Neutrophil (primary cell): ENCODE measurements at regions not wholly inside any gene's neighbourhood (a gene's known extent, or its start where the extent isn't known, plus 50 kb on each side); places are given as distances from the start of the nearest gene placed in this dataset.

ENCODE experiments used
- H3K27ac ChIP-seq: fragments of 200-600 bp; sonication (generic); 2 replicates; pipeline ENCODE4 v1.5.1; 2016; ENCODE audit warnings: mild to moderate bottlenecking, moderate library complexity
- H3K27me3 ChIP-seq: fragments of 200-600 bp; sonication (generic); 2 replicates; pipeline ENCODE4 v1.6.0; 2016; ENCODE audit warnings: mild to moderate bottlenecking
- H3K36me3 ChIP-seq: fragments of 200-600 bp; sonication (generic); 2 replicates; pipeline ENCODE4 v1.5.1; 2017
- H3K4me1 ChIP-seq, 2 experiments: fragments of 200-600 bp in 1 of 2; sonication (generic) in 1 of 2; 1 replicate in 1 of 2; 2 replicates in 1 of 2; pipeline versions ENCODE4 v1.5.1 to v1.6.1; 2013 to 2016; ENCODE audit warnings: low read depth in 1 of 2, low read length in 1 of 2, mild to moderate bottlenecking in 1 of 2, moderate library complexity in 1 of 2; ENCODE audit not compliant: control insufficient read depth in 1 of 2, insufficient read depth in 1 of 2
- H3K4me3 ChIP-seq, 2 experiments: fragments of 200-600 bp in 1 of 2; sonication (generic) in 1 of 2; 1 replicate in 1 of 2; 2 replicates in 1 of 2; pipeline ENCODE4 v1.5.1; 2013 to 2016; ENCODE audit warnings: low read depth in 1 of 2, low read length in 1 of 2, mild to moderate bottlenecking in 1 of 2, moderate library complexity in 1 of 2
- H3K9me3 ChIP-seq: fragments of 200-600 bp; sonication (generic); 2 replicates; pipeline ENCODE4 v1.5.1; 2016
- TF ChIP-seq, protein P1 (sequence below): fragments of 200-600 bp; sonication (generic); IDR thresholded peaks from 2 replicates; pipeline ENCODE4 v1.5.1; 2016; ENCODE audit warnings: antibody characterized with exemption

DNA sequence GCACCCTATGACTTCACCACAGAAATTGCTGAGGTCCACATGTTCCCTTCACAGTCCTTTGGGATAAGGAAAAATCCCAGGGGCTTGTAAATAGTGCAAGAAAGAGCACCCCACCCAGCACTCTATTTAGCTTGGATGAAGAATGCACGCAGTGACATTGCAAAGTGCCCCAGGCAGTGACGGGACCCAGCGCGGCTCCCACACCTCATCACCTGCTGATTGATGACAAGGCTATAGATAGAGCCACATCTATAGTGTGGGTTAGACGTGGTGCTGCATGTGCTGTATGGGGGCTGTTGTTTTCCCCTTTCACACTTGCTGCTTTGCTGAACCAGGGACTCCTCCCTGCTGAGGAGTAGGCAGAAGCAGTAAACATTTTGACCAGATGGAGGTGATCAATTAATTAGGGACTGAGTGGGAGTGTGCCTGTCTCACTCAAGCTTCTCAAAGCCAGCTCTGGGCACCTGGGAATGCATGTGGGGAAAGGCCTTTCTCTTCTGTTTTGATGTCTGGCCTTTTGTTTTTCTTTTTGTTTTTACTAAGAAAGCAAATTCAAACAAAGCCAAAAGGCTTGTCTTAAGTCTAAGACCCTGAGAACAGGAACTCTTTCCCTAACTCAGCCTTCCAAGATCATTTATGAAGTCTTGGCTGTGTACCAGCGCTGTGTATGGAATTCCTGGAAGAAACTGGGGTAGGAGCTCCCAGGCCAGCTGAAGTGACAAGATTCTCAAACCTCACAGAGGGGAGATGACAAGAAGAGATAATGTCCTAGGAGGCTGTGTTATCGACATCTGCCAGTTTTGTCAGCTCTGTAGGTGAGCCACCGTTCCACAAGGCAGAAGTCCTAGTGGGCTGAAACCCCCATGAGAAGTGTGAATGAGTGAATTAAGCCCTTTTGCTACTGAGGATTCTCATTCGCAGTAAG lies 219.7 kb downstream of the BARX2 start:
- Histone ChIP-seq H3K4me1 (no peaks in the 10 kb centered on the region), H3K27me3 (no peaks in the 10 kb centered on the region), H3K4me3 (no peak overlapping the region), H3K9me3 (no peaks in the 10 kb centered on the region), H3K36me3 (no peaks in the 10 kb centered on the region), H3K27ac (no peak overlapping the region)
- TF ChIP-seq, protein P1, sequence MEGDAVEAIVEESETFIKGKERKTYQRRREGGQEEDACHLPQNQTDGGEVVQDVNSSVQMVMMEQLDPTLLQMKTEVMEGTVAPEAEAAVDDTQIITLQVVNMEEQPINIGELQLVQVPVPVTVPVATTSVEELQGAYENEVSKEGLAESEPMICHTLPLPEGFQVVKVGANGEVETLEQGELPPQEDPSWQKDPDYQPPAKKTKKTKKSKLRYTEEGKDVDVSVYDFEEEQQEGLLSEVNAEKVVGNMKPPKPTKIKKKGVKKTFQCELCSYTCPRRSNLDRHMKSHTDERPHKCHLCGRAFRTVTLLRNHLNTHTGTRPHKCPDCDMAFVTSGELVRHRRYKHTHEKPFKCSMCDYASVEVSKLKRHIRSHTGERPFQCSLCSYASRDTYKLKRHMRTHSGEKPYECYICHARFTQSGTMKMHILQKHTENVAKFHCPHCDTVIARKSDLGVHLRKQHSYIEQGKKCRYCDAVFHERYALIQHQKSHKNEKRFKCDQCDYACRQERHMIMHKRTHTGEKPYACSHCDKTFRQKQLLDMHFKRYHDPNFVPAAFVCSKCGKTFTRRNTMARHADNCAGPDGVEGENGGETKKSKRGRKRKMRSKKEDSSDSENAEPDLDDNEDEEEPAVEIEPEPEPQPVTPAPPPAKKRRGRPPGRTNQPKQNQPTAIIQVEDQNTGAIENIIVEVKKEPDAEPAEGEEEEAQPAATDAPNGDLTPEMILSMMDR: no peak

DNA sequence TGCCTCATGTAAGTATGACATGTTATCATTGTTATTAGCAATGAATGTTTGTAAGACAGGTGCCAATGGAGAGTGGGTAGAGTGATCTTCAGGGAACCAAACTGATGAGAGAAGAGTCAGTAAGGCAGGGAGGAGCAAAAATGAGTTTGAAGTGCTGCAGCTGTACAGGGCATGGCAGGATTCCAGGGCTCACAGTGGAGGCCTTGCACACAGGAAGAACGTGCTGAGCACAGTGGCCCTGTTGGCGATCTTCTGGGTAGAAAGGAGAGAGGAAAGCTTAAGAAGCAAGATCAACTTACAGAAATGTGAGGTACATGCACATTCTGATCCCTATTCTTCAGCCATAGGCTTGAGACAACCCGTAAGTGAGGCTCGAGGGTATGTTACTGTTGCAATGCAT lies 219.3 kb upstream of the TMEM45B start:
- Histone ChIP-seq H3K36me3 (no peaks in the 10 kb centered on the region), H3K27me3 (no peaks in the 10 kb centered on the region), H3K27ac (no peak overlapping the region), H3K4me1 (no peaks in the 10 kb centered on the region), H3K4me3 (no peak overlapping the region), H3K9me3 (no peaks in the 10 kb centered on the region)
- TF ChIP-seq, protein P1: no peak

DNA sequence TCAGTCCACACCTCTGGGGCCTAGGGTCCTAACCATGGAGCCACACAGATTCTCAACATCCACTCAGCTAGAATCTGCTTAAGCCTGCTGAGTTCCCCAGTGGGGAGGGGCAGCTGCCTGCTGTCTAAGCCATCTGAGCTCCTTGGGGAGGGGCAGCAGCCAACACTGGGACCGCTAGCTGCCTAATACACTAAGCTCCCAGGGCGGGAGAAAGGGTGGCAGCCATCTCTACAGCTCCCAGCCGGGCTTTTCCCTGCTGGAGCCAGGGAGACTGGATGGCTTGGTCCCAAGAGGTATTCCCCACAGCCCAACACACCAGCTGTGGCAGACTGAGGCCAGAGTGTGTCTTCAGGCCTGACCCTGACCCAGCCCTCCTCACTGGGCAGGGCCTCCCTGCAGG lies 217.3 kb upstream of the TMEM45B start:
- H3K9me3 ChIP-seq: no peaks in the 10 kb centered on the region
- H3K27me3 ChIP-seq: no peaks in the 10 kb centered on the region
- no peaks in the 10 kb centered on the region for H3K36me3 ChIP-seq
- TF ChIP-seq, protein P1: no peak
- no peak overlapping the region for H3K27ac ChIP-seq
- H3K4me1 ChIP-seq: no peaks in the 10 kb centered on the region
- no peak overlapping the region for H3K4me3 ChIP-seq

DNA sequence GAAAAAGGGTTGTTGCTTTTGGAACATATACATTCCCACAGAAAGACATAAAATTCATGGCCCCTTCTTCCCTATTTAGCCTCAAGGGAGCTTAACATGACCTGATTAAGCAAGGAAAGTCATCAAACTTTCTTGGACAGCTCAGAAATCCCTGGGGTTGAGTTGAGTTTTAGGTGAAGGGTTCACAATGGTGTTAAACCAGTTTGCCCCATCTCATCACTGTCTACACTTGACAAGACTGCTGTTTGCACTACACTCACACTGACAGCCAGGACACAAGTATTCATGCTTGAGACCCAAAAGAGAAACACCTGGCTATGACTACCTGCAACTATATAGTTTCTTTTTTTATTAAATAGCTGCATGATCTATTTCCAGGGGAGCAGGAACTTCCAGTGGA lies 209.8 kb upstream of the TMEM45B start:
- H3K36me3 ChIP-seq: no peaks in the 10 kb centered on the region
- no peaks in the 10 kb centered on the region for H3K4me1 ChIP-seq
- H3K9me3 ChIP-seq: no peaks in the 10 kb centered on the region
- no peak overlapping the region for H3K4me3 ChIP-seq
- TF ChIP-seq, protein P1: no peak
- H3K27ac ChIP-seq: no peak overlapping the region
- no peaks in the 10 kb centered on the region for H3K27me3 ChIP-seq

DNA sequence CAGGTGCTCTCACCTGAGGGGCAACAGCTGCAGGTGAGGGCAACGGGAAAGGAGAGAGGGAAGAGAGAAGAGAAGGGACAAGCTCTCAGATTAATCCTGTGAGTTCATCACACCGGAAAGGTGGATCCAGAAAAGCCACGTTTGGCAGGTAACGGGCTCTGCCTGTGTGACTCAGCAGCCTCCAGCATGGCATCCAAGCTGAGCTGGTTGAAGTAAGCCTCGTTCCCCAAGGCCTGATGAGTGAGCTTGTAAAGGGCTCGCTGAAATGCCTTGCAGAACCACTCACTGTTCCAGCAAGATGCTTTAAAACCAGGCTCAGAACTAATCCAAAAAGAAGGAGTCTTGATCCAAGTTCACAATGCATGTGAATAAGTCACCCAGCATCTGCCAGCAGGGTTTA lies 206.9 kb upstream of the TMEM45B start:
- no peaks in the 10 kb centered on the region for H3K27me3 ChIP-seq
- no peaks in the 10 kb centered on the region for H3K36me3 ChIP-seq
- no peak overlapping the region for H3K4me3 ChIP-seq
- H3K27ac ChIP-seq: no peak overlapping the region
- TF ChIP-seq, protein P1: no peak
- no peaks in the 10 kb centered on the region for H3K9me3 ChIP-seq
- no peaks in the 10 kb centered on the region for H3K4me1 ChIP-seq
